AG04449 (cell line): ENCODE measurements at regions not wholly inside any gene's neighbourhood (a gene's known extent, or its start where the extent isn't known, plus 50 kb on each side); places are given as distances from the start of the nearest gene placed in this dataset.
"Not testable (repeated sequence)": the region's sequence is repeated elsewhere in the genome, so short reads cannot be mapped to it uniquely, and the experiment has no call there.

Experiments used
- CTCF ChIA-PET: fragments of 350-600 bp; formaldehyde crosslinking; extraction: SDS; loops from one replicate; lab custom pipeline; 2021; ENCODE audit warnings: antibody characterized with exemption; lab: Yijun Ruan, JAX
- POLR2A ChIA-PET: fragments of 400-600, 350-600 bp; formaldehyde crosslinking; extraction: SDS; loops from one replicate; lab custom pipeline; 2020; ENCODE audit warnings: antibody characterized with exemption, inconsistent platforms; lab: Yijun Ruan, JAX
- DNase-seq: peaks from one replicate; pipeline ENCODE4 v3.0.0-alpha.2; 2010; ENCODE audit warnings: low read depth, low spot score
- H3K4me3 ChIP-seq: 2 replicates; pipeline ENCODE4 v1.5.1; 2011; ENCODE audit warnings: low read depth, mild to moderate bottlenecking, control low read depth, low read length
- TF ChIP-seq, protein P1 (sequence below): IDR thresholded peaks from one replicate; pipeline ENCODE4 v1.5.1; 2011; ENCODE audit warnings: mild to moderate bottlenecking, moderate library complexity, low read length, control low read depth, inconsistent platforms; ENCODE audit not compliant: insufficient read depth; ENCODE audit errors: missing control alignments

DNA sequence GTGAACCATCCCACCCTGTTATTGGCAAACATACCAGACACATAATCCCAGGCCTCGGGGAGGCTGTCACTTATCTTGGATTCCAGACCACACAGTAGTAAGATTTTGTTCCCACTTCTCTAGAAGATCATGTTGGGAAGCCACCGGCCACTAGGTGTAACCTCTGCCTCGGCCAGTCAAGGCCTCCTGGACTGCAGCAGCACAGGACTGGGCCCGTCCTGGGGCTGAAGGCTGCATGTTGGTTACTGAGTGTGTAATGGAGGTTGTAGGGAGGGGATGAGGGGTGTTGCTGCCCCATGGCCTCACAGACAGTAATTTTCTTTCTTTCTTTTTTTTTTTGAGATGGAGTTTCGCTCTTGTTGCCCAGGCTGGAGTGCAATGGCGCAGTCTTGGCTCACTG lies 92.4 kb upstream of the SYT13 start:
- H3K4me3 ChIP-seq: no peak overlapping the region
- ChIA-PET CTCF (interaction anchor here (1.1 to 12.9 kb wide), 3 partner anchors 16 to 393 kb away, joined by 3 to 252 read pairs (median 4); no protein-coding TSS in a partner anchor), POLR2A (no interaction called here)
- DNase-seq: no peak
- TF ChIP-seq, protein P1, sequence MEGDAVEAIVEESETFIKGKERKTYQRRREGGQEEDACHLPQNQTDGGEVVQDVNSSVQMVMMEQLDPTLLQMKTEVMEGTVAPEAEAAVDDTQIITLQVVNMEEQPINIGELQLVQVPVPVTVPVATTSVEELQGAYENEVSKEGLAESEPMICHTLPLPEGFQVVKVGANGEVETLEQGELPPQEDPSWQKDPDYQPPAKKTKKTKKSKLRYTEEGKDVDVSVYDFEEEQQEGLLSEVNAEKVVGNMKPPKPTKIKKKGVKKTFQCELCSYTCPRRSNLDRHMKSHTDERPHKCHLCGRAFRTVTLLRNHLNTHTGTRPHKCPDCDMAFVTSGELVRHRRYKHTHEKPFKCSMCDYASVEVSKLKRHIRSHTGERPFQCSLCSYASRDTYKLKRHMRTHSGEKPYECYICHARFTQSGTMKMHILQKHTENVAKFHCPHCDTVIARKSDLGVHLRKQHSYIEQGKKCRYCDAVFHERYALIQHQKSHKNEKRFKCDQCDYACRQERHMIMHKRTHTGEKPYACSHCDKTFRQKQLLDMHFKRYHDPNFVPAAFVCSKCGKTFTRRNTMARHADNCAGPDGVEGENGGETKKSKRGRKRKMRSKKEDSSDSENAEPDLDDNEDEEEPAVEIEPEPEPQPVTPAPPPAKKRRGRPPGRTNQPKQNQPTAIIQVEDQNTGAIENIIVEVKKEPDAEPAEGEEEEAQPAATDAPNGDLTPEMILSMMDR: no peak

DNA sequence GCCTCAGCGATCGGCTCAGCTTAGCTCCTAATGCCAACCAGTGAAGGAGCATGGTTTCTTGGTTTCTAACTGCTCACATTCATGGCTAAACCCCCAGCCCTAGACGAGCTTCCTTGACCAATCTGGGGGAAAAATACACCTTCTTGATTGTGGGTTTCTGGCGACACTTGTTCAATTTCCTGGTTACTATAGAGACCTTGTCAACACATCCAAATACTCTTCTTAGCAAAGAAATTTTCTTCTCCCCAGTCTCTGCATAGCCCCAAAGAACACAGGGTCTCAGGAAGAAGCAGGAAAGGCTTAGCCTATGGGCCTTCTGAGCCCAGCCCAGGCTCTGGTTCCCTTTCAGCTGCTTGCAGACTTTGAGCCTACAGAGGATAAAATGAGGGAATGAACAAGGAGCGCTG lies 88.5 kb upstream of the SYT13 start:
- no peak for DNase-seq
- TF ChIP-seq, protein P1: no peak
- ChIA-PET CTCF (interaction anchor here (1.2 to 12.9 kb wide), 5 partner anchors 16 to 397 kb away, joined by 3 to 252 read pairs (median 5); no protein-coding TSS in a partner anchor), POLR2A (no interaction called here)
- no peak overlapping the region for H3K4me3 ChIP-seq

DNA sequence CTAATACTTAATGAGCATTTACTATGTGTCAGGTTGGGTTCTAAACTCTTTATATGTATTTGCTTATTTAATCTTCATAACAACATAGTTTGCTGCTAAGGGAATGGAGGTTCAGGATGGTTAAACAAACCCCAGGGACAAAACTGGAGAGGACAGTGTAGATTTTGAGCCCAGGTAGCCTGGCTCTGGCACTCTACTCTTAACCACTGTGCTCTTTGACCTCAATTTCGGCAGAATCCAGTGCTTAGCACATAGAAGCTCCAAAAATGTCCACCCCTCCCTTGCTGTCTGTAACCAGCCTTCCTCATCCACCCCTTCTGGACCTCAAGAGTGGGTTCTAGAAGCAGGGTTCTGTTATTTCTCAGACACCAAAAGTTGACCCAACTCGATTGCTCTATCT lies 88.0 kb upstream of the SYT13 start:
- TF ChIP-seq, protein P1: no peak
- no peak for DNase-seq
- ChIA-PET CTCF (interaction anchor here (1.3 to 12.9 kb wide), 4 partner anchors 15 to 397 kb away, joined by 3 to 252 read pairs (median 108); no protein-coding TSS in a partner anchor), POLR2A (no interaction called here)
- H3K4me3 ChIP-seq: no peak overlapping the region

DNA sequence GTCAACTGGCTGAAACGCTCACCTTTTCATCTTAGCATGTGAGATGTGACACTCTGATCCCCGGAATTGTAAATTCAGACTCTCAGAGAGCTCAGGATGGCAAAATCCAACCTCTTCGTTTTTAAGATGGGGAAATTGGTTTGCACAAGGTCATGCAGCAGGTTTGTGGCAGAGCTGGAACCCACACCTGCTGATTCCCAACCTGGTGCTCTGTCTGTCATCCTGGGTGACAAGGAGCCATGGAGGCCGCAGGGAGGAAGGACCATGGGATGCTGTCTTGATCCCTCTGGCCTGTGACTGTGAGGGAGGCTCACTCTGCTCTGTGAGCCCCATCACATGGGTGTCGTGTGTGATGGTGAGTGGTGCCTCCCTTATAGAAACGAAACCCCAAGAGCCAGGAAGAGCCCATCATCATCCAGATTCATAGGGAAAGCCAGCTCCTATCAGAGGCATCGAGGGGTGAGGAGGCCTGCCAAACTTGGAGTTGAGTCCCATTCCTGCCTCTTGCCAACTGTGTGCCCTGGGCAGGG lies 87.4 kb upstream of the SYT13 start:
- DNase-seq: no peak
- ChIA-PET CTCF (interaction anchor here (3.0 to 12.9 kb wide), 3 partner anchors 9 to 398 kb away, joined by 39 to 252 read pairs (median 210); no protein-coding TSS in a partner anchor), POLR2A (no interaction called here)
- TF ChIP-seq, protein P1: no peak
- H3K4me3 ChIP-seq: no peak overlapping the region

DNA sequence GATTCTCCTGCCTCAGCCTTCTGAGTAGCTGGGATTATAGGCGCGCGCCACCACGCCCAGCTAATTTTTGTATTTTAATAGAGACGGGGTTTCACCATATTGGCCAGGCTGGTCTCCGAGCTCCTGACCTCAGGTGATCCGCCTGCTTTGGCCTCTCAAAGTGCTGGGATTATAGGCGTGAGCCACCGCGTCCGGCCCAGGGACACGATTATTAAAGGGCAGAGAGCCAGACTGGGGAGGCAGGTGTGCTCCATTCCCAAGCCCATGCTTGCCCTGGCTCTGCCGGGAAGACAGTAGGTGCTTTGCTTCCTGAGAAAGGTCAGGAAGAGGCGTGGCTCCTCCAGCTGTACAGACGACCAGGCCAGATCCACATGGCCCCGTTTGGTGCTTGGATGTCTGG lies 86.3 kb upstream of the SYT13 start:
- DNase-seq, POLR2A ChIA-PET, H3K4me3 ChIP-seq: not testable (repeated sequence)
- CTCF ChIA-PET: interaction anchor here (0.5 to 12.9 kb wide), 20 partner anchors 7 to 570 kb away, joined by 3 to 252 read pairs (median 6); no protein-coding TSS in a partner anchor

DNA sequence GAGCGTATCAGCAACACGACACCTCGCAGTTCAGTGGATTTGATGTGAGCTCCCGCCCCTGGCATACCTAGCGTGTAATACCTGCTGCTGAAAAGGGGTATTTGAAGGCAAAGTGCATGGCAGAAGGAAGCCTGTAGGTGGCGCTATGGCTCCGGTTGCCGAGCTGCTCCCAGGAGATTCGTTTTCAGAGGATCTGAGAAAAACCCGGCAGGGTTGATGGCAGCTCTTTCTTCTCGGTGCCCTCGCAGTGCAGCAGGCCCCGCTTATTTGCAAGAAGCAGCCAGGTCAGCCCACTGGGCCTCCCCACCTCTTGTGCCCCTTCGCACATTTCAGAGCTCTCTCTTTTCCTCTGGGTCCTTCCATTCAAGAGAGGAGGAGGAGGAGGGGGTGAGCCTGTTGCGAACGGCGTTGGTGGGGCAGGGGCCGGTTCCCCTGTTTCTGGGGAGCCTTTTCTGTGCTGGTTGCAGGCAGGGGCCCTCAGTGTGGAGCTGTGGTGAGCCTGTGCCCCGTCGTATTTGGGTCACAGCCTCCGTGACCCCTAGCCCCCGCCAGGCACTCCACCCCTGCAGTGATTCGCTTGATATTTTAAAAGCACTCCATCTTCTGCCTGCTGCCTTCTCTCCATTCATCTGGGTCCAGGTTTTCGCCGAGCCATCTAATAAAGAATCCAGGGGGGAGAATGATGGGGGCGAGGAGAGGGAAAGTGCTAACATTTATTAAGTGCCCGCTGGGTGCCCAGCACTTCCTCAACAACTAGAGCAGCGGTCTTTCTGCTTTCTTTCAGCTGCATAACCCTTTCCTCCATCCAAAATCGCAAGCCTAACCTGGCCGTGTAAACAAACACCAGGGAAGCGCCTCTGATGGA lies 85.3 kb upstream of the SYT13 start:
- TF ChIP-seq, protein P1: peak; percentile 93
- POLR2A ChIA-PET: no interaction called here
- no peak overlapping the region for H3K4me3 ChIP-seq
- CTCF ChIA-PET: interaction anchor here (0.6 to 12.9 kb wide), 50 partner anchors 8 to 410 kb away, joined by 3 to 252 read pairs (median 4); no protein-coding TSS in a partner anchor
- DNase-seq: no peak
